HepG2 (cell line): ENCODE measurements at regions not wholly inside any gene's neighbourhood (a gene's known extent, or its start where the extent isn't known, plus 50 kb on each side); places are given as distances from the start of the nearest gene placed in this dataset.

Experiments used
- ATAC-seq: fragments of 200-7000 bp; cut with Tn5 transposase; 3 replicates; pipeline ENCODE4 v1.9.1; 2020; ENCODE audit warnings: mild to moderate bottlenecking, moderate library complexity
- BruUV-seq: library from RNA; stranded (reverse); fragments of 400-500 nt; replicated peaks from 2 replicates; lab custom pipeline; 2021; lab: Mats Ljungman, UMichigan
- CTCF ChIA-PET: fragments of 300-600 bp; formaldehyde crosslinking; extraction: SDS; loops from one replicate; lab custom pipeline; 2021; ENCODE audit warnings: low total read pairs, inconsistent platforms, low intra/inter-chr PET ratio; lab: Yijun Ruan, JAX
- POLR2A ChIA-PET: fragments of 350-600 bp; sonication (Branson Sonifier 250); formaldehyde crosslinking; loops from one replicate; lab custom pipeline; 2020; ENCODE audit warnings: antibody characterized with exemption, inconsistent platforms; lab: Yijun Ruan, JAX
- DNase-seq: peaks from one replicate; pipeline ENCODE4 v3.0.0-alpha.2; 2015; ENCODE audit warnings: low spot score
- FAIRE-seq: peaks from 3 replicates; lab custom pipeline; 2011; peaks lifted over from hg19 to GRCh38; lab: Jason Lieb, UNC
- H2AFZ ChIP-seq: one replicate; pipeline ENCODE4 v1.6.1; 2011; ENCODE audit warnings: low read length, inconsistent platforms
- H3K27ac ChIP-seq: fragments of 300-600 bp; 3 replicates; pipeline ENCODE4 v1.8.0; 2011; ENCODE audit warnings: mixed run types, mild to moderate bottlenecking, mixed read lengths, low read length, inconsistent platforms; ENCODE audit not compliant: insufficient read depth; ENCODE audit errors: extremely low read length
- H3K27me3 ChIP-seq, 2 experiments: fragments of 200-600 bp in 1 of 2; 2 replicates in 1 of 2; 3 replicates in 1 of 2; pipeline versions ENCODE4 v1.6.0 to v1.8.0; 2011; ENCODE audit warnings: low read length in 2 of 2, mild to moderate bottlenecking in 2 of 2, moderate library complexity in 2 of 2, inconsistent platforms in 1 of 2; ENCODE audit not compliant: insufficient read depth in 2 of 2, control insufficient read depth in 1 of 2
- H3K36me3 ChIP-seq, 2 experiments: fragments of 200-600 bp in 1 of 2; replicated peaks in 1 of 2; 2 replicates in 1 of 2; 3 replicates in 1 of 2; pipeline versions ENCODE4 v1.5.1 to v1.8.0; 2011; ENCODE audit warnings: low read length in 2 of 2, inconsistent platforms in 1 of 2; ENCODE audit not compliant: insufficient read depth in 2 of 2, control insufficient read depth in 1 of 2
- H3K4me1 ChIP-seq: 2 replicates; pipeline ENCODE4 v1.5.1; 2012; ENCODE audit warnings: low read length, inconsistent platforms; ENCODE audit not compliant: insufficient read depth
- H3K4me2 ChIP-seq: 2 replicates; pipeline ENCODE4 v1.6.0; 2011; ENCODE audit warnings: low read depth, low read length, inconsistent platforms
- H3K4me3 ChIP-seq, 3 experiments: fragments of 200-600 bp in 1 of 3; sonication (generic), shearing (Covaris generic) in 1 of 3; replicated peaks in 1 of 3; 2 replicates each; pipeline ENCODE4 v1.5.1; 2011 to 2016; ENCODE audit warnings: low read length in 3 of 3, inconsistent platforms in 2 of 3, low read depth in 2 of 3, mild to moderate bottlenecking in 2 of 3, control low read depth in 1 of 3, mixed read lengths in 1 of 3; ENCODE audit not compliant: insufficient read depth in 1 of 3
- H3K79me2 ChIP-seq: one replicate; pipeline ENCODE4 v1.6.1; 2011; ENCODE audit warnings: low read length, inconsistent platforms; ENCODE audit not compliant: insufficient read depth
- H3K9ac ChIP-seq: 2 replicates; pipeline ENCODE4 v1.6.0; 2011; ENCODE audit warnings: mild to moderate bottlenecking, low read depth, low read length, inconsistent platforms; ENCODE audit not compliant: insufficient read depth
- H3K9me3 ChIP-seq: 2 replicates; pipeline ENCODE4 v1.5.1; 2012; ENCODE audit warnings: mild to moderate bottlenecking, low read length
- H4K20me1 ChIP-seq: 2 replicates; pipeline ENCODE4 v1.6.0; 2011; ENCODE audit warnings: inconsistent platforms, mild to moderate bottlenecking, low read length, moderate library complexity; ENCODE audit not compliant: insufficient read depth
- CTCF ChIP-seq: sonication (generic); formaldehyde crosslinking; IDR thresholded peaks from 2 replicates; pipeline ENCODE4 v1.5.0; 2020; ENCODE audit warnings: mild to moderate bottlenecking, missing genetic modification reagents, moderate library complexity
- DPF2 ChIP-seq: sonication (generic); formaldehyde crosslinking; IDR thresholded peaks from 2 replicates; pipeline ENCODE4 v1.4.0; 2020; ENCODE audit warnings: mild to moderate bottlenecking, low read depth, missing genetic modification reagents, borderline replicate concordance
- KDM6A ChIP-seq: IDR thresholded peaks from 2 replicates; pipeline ENCODE4 v1.6.1; 2016; ENCODE audit warnings: low read depth
- MAFG ChIP-seq: sonication (generic); formaldehyde crosslinking; IDR thresholded peaks from 2 replicates; pipeline ENCODE4 v1.5.1; 2020; ENCODE audit warnings: mild to moderate bottlenecking, missing genetic modification reagents
- NCOA2 ChIP-seq: sonication (generic); formaldehyde crosslinking; IDR thresholded peaks from 2 replicates; pipeline ENCODE4 v1.8.0; 2022; ENCODE audit warnings: inconsistent platforms
- PHF8 ChIP-seq: sonication (generic); formaldehyde crosslinking; IDR thresholded peaks from 2 replicates; pipeline ENCODE4 v1.5.0; 2020; ENCODE audit warnings: missing genetic modification reagents
- PLSCR1 ChIP-seq: sonication (generic); formaldehyde crosslinking; IDR thresholded peaks from 2 replicates; pipeline ENCODE4 v1.5.0; 2020; ENCODE audit warnings: missing genetic modification reagents, mild to moderate bottlenecking, borderline replicate concordance
- SMYD3 ChIP-seq: sonication (generic); formaldehyde crosslinking; IDR thresholded peaks from 2 replicates; pipeline ENCODE4 v1.8.1; 2023; ENCODE audit warnings: mild to moderate bottlenecking, missing genetic modification reagents
- SNAI1 ChIP-seq: sonication (generic); formaldehyde crosslinking; IDR thresholded peaks from 2 replicates; pipeline ENCODE4 v1.5.0; 2020; ENCODE audit warnings: mild to moderate bottlenecking, missing genetic modification reagents, borderline replicate concordance
- SNAPC2 ChIP-seq: sonication (generic); formaldehyde crosslinking; IDR thresholded peaks from 2 replicates; pipeline ENCODE4 v1.8.1; 2022; ENCODE audit warnings: mild to moderate bottlenecking, missing genetic modification reagents
- TAF1 ChIP-seq: sonication (generic); formaldehyde crosslinking; IDR thresholded peaks from 2 replicates; pipeline ENCODE4 v1.4.0; 2020; ENCODE audit warnings: missing genetic modification reagents
- TMF1 ChIP-seq: sonication (generic); formaldehyde crosslinking; IDR thresholded peaks from 2 replicates; pipeline ENCODE4 v1.8.1; 2022; ENCODE audit warnings: low read depth, missing genetic modification reagents
- UBTF ChIP-seq: sonication (generic); formaldehyde crosslinking; IDR thresholded peaks from 2 replicates; pipeline ENCODE4 v1.4.0; 2020; ENCODE audit warnings: mild to moderate bottlenecking, missing genetic modification reagents
- ZBTB46 ChIP-seq: sonication (generic); formaldehyde crosslinking; IDR thresholded peaks from 2 replicates; pipeline ENCODE4 v1.4.0; 2020; ENCODE audit warnings: mild to moderate bottlenecking, missing genetic modification reagents, borderline replicate concordance
- ZFP62 ChIP-seq: sonication (generic); formaldehyde crosslinking; IDR thresholded peaks from 2 replicates; pipeline ENCODE4 v1.4.0; 2020; ENCODE audit warnings: missing genetic modification reagents
- ZNF136 ChIP-seq: sonication (generic); formaldehyde crosslinking; IDR thresholded peaks from 2 replicates; pipeline ENCODE4 v1.8.1; 2022; ENCODE audit warnings: low read depth, mild to moderate bottlenecking, moderate library complexity, missing genetic modification reagents
- ZNF619 ChIP-seq: sonication (generic); formaldehyde crosslinking; IDR thresholded peaks from 2 replicates; pipeline ENCODE4 v1.4.0; 2020; ENCODE audit warnings: mild to moderate bottlenecking, missing genetic modification reagents
- ZNF850 ChIP-seq: sonication (generic); formaldehyde crosslinking; conservative IDR thresholded peaks from 2 replicates; pipeline ENCODE4 v1.9.0; 2021; ENCODE audit warnings: mild to moderate bottlenecking, missing genetic modification reagents
- ZZZ3 ChIP-seq: sonication (generic); formaldehyde crosslinking; IDR thresholded peaks from 2 replicates; pipeline ENCODE4 v1.4.0; 2020; ENCODE audit warnings: missing genetic modification reagents, mild to moderate bottlenecking, borderline replicate concordance
- WGBS: methylation state at CpG from one replicate; pipeline ENCODE4 v1.1.6; 2017; ENCODE audit warnings: low lambda C conversion rate; 5-methylcytosine and 5-hydroxymethylcytosine counted together
- in situ Hi-C: cut with HindIII; loops from 2 replicates; pipeline ENCODE4 v1.10.0; 2017; ENCODE audit warnings: low pct_unique_long_range_greater_than_20kb; ENCODE audit not compliant: extremely low pct_ligation_motif_present
- intact Hi-C: fragments of 100-400 bp; cut with micrococcal nuclease; formaldehyde crosslinking; loops from one replicate; pipeline ENCODE4 v1.10.0; 2022; ENCODE audit not compliant: unreplicated experiment

GRCh38 chr3:188043891-188044290 lies 110.1 kb upstream of the LPP start:
- CTCF ChIA-PET: no interaction called here
- H3K9ac ChIP-seq: no peak overlapping the region
- DNase-seq (no peak), FAIRE-seq (no peak), ATAC-seq (no peak)
- intact Hi-C loops (no loop called here), in situ Hi-C loops (loop anchor here (10.0 kb wide), 1 partner anchor 911 kb away; no protein-coding TSS in a partner anchor)
- TF ChIP-seq UBTF (CRISPR knock-in tag) (no peak), ZNF619 (no peak), DPF2 (no peak), PHF8 (CRISPR knock-in tag) (no peak), CTCF (no peak), MAFG (CRISPR knock-in tag) (no peak), KDM6A (CRISPR knock-in tag) (no peak), SNAPC2 (CRISPR knock-in tag) (no peak), ZNF136 (CRISPR knock-in tag) (no peak), TMF1 (CRISPR knock-in tag) (no peak), ZBTB46 (CRISPR knock-in tag) (no peak), ZZZ3 (CRISPR knock-in tag) (no peak), ZNF850 (CRISPR knock-in tag) (no peak), PLSCR1 (CRISPR knock-in tag) (no peak), ZFP62 (CRISPR knock-in tag) (no peak), SNAI1 (no peak), TAF1 (no peak), NCOA2 (no peak), SMYD3 (no peak)
- no peak overlapping the region for H3K27ac ChIP-seq
- 94% methylated on average over 2 of the region's 2 CpGs for WGBS
- H3K4me1 ChIP-seq: peaks cover 30% of the 10 kb centered on the region
- H4K20me1 ChIP-seq: no peaks in the 10 kb centered on the region
- H3K36me3 ChIP-seq: no peaks in the 10 kb centered on the region
- no TSS peak for BruUV-seq
- H3K4me2 ChIP-seq: no peak overlapping the region
- H3K79me2 ChIP-seq: no peaks in the 10 kb centered on the region
- H3K4me3 ChIP-seq: no peak overlapping the region
- H3K27me3 ChIP-seq: no peaks in the 10 kb centered on the region
- POLR2A ChIA-PET: no interaction called here
- H3K9me3 ChIP-seq: no peaks in the 10 kb centered on the region
- H2AFZ ChIP-seq: no peak overlapping the region
